Muscle layer of duodenum (tissue), 2 donors: ENCODE measurements at regions not wholly inside any gene's neighbourhood (a gene's known extent, or its start where the extent isn't known, plus 50 kb on each side); places are given as distances from the start of the nearest gene placed in this dataset.

ENCODE experiments used
- H3K27ac ChIP-seq: one replicate; pipeline ENCODE4 v1.7.0; 2013; ENCODE audit warnings: mild to moderate bottlenecking, low read length
- H3K27me3 ChIP-seq: one replicate; pipeline ENCODE4 v1.7.0; 2013; ENCODE audit warnings: low read depth, mild to moderate bottlenecking, control low read depth, low read length
- H3K36me3 ChIP-seq, 2 donors: one replicate each; pipeline ENCODE4 v1.7.0; 2013; ENCODE audit warnings: low read length in 2 of 2, control low read depth in 1 of 2, mild to moderate bottlenecking in 1 of 2; ENCODE audit not compliant: insufficient read depth in 2 of 2, control insufficient read depth in 1 of 2
- H3K4me1 ChIP-seq, 2 donors: one replicate each; pipeline ENCODE4 v1.7.0; 2013; ENCODE audit warnings: low read length in 2 of 2, mild to moderate bottlenecking in 2 of 2, control low read depth in 1 of 2, moderate library complexity in 1 of 2; ENCODE audit not compliant: insufficient read depth in 2 of 2, control insufficient read depth in 1 of 2
- H3K4me3 ChIP-seq, 2 donors: one replicate each; pipeline ENCODE4 v1.7.0; 2013; ENCODE audit warnings: low read length in 2 of 2, low read depth in 1 of 2, mild to moderate bottlenecking in 1 of 2
- H3K9me3 ChIP-seq, 2 donors: one replicate each; pipeline ENCODE4 v1.7.0; 2013; ENCODE audit warnings: low read length in 2 of 2, control low read depth in 1 of 2, mild to moderate bottlenecking in 1 of 2; ENCODE audit not compliant: control insufficient read depth in 1 of 2
- donor health status: healthy.

- no peak overlapping the region for H3K27ac ChIP-seq
- H3K27me3 ChIP-seq = no peaks in the 10 kb centered on the region
- no peaks in the 10 kb centered on the region for H3K4me1 ChIP-seq
- no peak overlapping the region for H3K4me3 ChIP-seq
- no peaks in the 10 kb centered on the region for H3K9me3 ChIP-seq
- no peaks in the 10 kb centered on the region for H3K36me3 ChIP-seq
Measured at GRCh38 chr10:9066152-9066551, 1011.7 kb downstream of the GATA3 start.

GRCh38 chr10:9068003-9068402, 1013.5 kb downstream of the GATA3 start:
- no peaks in the 10 kb centered on the region for H3K27me3 ChIP-seq
- H3K27ac ChIP-seq = no peak overlapping the region

DNA sequence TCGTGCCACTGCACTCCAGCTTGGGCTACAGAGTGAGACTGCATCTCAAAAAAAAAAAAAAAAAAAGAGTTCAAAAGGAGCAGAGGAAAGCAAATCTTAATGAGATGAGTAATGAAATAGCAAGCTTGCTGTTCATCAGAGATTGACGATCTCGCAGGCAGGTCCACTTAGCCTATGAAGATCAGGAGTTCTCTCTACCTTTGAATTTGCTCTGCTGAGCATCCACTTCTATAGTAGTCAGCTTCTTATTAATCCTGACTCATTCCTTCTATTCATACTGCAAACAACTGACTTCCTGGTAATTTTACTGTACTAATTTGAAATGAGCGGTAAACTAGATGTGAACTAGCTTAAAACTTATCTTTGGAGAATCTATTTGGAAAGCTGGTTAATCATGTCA, 1014.6 kb downstream of the GATA3 start:
- Histone ChIP-seq H3K4me1 (no peaks in the 10 kb centered on the region), H3K36me3 (no peaks in the 10 kb centered on the region), H3K9me3 (no peaks in the 10 kb centered on the region), H3K4me3 (no peak overlapping the region), H3K27me3 (no peaks in the 10 kb centered on the region), H3K27ac (no peak overlapping the region)

More at GRCh38 chr10:9068003-9068402, 1013.5 kb downstream of the GATA3 start:
- Histone ChIP-seq H3K9me3 (no peaks in the 10 kb centered on the region), H3K36me3 (no peaks in the 10 kb centered on the region), H3K4me3 (no peak overlapping the region), H3K4me1 (no peaks in the 10 kb centered on the region)

- H3K4me1 ChIP-seq = no peaks in the 10 kb centered on the region
- no peak overlapping the region for H3K27ac ChIP-seq
- H3K4me3 ChIP-seq = no peak overlapping the region
- no peaks in the 10 kb centered on the region for H3K36me3 ChIP-seq
- no peaks in the 10 kb centered on the region for H3K9me3 ChIP-seq
- no peaks in the 10 kb centered on the region for H3K27me3 ChIP-seq
Measured at GRCh38 chr10:9075420-9075819, 1020.9 kb downstream of the GATA3 start.

- H3K36me3 ChIP-seq = no peaks in the 10 kb centered on the region
- H3K4me1 ChIP-seq = no peaks in the 10 kb centered on the region
- H3K9me3 ChIP-seq = no peaks in the 10 kb centered on the region
- H3K4me3 ChIP-seq = no peak overlapping the region
- H3K27ac ChIP-seq = no peak overlapping the region
- H3K27me3 ChIP-seq = no peaks in the 10 kb centered on the region
Measured at GRCh38 chr10:9076066-9076465, 1021.6 kb downstream of the GATA3 start.

DNA sequence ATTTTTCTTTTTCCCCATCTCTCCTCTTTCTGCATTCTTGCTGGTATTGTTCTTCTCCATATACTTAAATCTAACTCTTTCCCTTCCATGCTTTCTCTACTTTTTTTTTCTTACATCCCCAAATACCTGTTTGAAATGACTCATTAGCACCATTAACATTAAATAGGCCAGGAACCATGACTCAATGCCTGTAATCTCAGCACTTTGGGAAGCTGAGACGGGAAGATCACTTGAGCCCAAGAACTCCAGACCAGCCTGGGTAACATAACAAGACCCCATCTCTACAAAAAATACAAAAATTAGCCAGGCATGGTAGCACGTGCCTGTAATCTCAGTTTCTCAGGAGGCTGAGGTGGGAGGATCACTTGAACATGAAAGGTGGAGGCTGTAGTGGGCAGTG, 1026.8 kb downstream of the GATA3 start:
- Histone ChIP-seq H3K27me3 (no peaks in the 10 kb centered on the region), H3K4me3 (no peak overlapping the region), H3K4me1 (no peaks in the 10 kb centered on the region), H3K9me3 (no peaks in the 10 kb centered on the region), H3K27ac (no peak overlapping the region), H3K36me3 (no peaks in the 10 kb centered on the region)

- Histone ChIP-seq H3K36me3 (no peaks in the 10 kb centered on the region), H3K4me3 (no peak overlapping the region), H3K27me3 (no peaks in the 10 kb centered on the region), H3K27ac (no peak overlapping the region), H3K4me1 (no peaks in the 10 kb centered on the region), H3K9me3 (no peaks in the 10 kb centered on the region)
Measured at GRCh38 chr10:9081961-9082360, 1027.5 kb downstream of the GATA3 start.

GRCh38 chr10:9091530-9092093, 1037.1 kb downstream of the GATA3 start:
- no peaks in the 10 kb centered on the region for H3K27me3 ChIP-seq

DNA sequence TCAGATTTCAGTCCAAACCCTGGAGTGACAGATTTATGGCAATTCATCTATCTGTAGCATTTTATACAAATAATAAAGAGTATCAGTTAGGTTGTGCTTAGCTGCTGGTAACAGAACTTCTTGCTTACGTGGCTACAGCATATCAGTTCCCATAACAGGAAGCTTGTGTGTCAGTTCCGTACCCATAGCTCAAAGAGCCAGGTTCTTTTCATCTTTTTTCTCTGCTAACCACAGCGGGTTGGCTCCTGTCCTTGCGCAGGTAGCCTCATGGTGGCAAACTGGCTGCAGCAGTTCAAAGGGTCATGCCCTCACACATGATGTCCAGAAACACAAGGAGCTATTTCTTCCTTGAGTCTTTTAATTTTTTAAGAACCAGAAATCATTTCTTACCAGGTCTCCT, 1041.8 kb downstream of the GATA3 start:
- Histone ChIP-seq H3K4me3 (no peak overlapping the region), H3K36me3 (no peaks in the 10 kb centered on the region), H3K9me3 (no peaks in the 10 kb centered on the region), H3K27ac (no peak overlapping the region), H3K4me1 (no peaks in the 10 kb centered on the region), H3K27me3 (no peaks in the 10 kb centered on the region)

More at GRCh38 chr10:9091530-9092093, 1037.1 kb downstream of the GATA3 start:
- Histone ChIP-seq H3K4me3 (no peak overlapping the region), H3K9me3 (no peaks in the 10 kb centered on the region), H3K4me1 (no peaks in the 10 kb centered on the region), H3K36me3 (no peaks in the 10 kb centered on the region), H3K27ac (no peak overlapping the region)

DNA sequence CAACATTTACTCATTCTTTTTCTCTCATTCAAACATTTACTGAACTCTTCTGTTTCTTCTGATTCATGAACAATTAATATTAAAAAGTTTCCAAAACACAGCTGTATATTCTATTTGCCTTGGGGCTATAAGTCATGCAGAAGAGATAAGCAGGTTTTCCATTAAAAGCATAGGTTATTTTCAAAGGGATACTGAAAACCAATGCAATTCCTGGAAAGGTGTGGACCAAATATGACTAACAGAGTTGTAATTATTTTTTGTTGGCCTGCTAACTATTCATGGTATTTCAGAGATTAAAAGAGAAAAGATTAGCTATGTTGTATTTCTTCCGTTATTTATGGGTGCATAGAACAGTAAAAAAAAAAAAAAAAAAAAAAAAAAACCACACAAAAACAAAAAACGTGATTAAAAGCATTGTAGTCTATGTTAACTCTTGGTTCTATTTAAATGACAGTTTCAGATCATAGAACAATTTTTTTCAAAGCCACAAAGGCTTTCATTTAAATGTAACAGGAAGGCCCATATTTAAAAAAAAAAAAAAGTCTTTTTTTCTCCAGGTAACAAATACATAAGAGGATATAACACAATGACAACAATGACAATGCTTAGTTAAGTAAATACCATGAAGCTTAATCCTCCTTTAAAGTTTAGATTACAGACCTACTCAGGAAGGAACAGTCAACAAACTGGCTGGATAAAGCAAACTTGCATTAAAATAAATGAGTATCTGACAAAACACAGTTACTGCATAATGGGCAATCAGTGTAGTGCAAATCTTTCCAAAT, 1042.9 kb downstream of the GATA3 start:
- H3K9me3 ChIP-seq = no peaks in the 10 kb centered on the region
- no peak overlapping the region for H3K27ac ChIP-seq
- no peaks in the 10 kb centered on the region for H3K4me1 ChIP-seq
- no peak overlapping the region for H3K4me3 ChIP-seq
- H3K36me3 ChIP-seq = no peaks in the 10 kb centered on the region
- no peaks in the 10 kb centered on the region for H3K27me3 ChIP-seq

- Histone ChIP-seq H3K27me3 (no peaks in the 10 kb centered on the region), H3K4me3 (no peak overlapping the region), H3K27ac (no peak overlapping the region), H3K4me1 (no peaks in the 10 kb centered on the region), H3K36me3 (no peaks in the 10 kb centered on the region), H3K9me3 (no peaks in the 10 kb centered on the region)
Measured at GRCh38 chr10:9097991-9098306, 1043.5 kb downstream of the GATA3 start.

- H3K27me3 ChIP-seq = no peaks in the 10 kb centered on the region
- no peaks in the 10 kb centered on the region for H3K36me3 ChIP-seq
- no peaks in the 10 kb centered on the region for H3K4me1 ChIP-seq
- H3K4me3 ChIP-seq = no peak overlapping the region
- no peak overlapping the region for H3K27ac ChIP-seq
- H3K9me3 ChIP-seq = no peaks in the 10 kb centered on the region
Measured at GRCh38 chr10:9102026-9102425, 1047.5 kb downstream of the GATA3 start.
